ENCODE measurements at regions not wholly inside any gene's neighbourhood (a gene's known extent, or its start where the extent isn't known, plus 50 kb on each side); places are given as distances from the start of the nearest gene placed in this dataset.

GRCh38 chr13:87138866-87139265 lies 532.3 kb upstream of the SLITRK5 start:
- intact Hi-C loops (cut with DNase I) = no loop called here
- DNase-seq (no peak), ATAC-seq (no peak)
- no peaks in the 10 kb centered on the region for H3K27me3 ChIP-seq
- no peak overlapping the region for H3K4me3 ChIP-seq
- H3K9me3 ChIP-seq = no peaks in the 10 kb centered on the region
- H3K27ac ChIP-seq = no peak overlapping the region
- H3K4me1 ChIP-seq = no peaks in the 10 kb centered on the region
- TF ChIP-seq, protein P1, sequence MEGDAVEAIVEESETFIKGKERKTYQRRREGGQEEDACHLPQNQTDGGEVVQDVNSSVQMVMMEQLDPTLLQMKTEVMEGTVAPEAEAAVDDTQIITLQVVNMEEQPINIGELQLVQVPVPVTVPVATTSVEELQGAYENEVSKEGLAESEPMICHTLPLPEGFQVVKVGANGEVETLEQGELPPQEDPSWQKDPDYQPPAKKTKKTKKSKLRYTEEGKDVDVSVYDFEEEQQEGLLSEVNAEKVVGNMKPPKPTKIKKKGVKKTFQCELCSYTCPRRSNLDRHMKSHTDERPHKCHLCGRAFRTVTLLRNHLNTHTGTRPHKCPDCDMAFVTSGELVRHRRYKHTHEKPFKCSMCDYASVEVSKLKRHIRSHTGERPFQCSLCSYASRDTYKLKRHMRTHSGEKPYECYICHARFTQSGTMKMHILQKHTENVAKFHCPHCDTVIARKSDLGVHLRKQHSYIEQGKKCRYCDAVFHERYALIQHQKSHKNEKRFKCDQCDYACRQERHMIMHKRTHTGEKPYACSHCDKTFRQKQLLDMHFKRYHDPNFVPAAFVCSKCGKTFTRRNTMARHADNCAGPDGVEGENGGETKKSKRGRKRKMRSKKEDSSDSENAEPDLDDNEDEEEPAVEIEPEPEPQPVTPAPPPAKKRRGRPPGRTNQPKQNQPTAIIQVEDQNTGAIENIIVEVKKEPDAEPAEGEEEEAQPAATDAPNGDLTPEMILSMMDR (IDR thresholded peaks at IDR 0.05) = no peak
- WGBS, 2 donors = 94 to 95% methylated on average over 3 of the region's 3 CpGs
- H3K36me3 ChIP-seq = no peaks in the 10 kb centered on the region

DNA sequence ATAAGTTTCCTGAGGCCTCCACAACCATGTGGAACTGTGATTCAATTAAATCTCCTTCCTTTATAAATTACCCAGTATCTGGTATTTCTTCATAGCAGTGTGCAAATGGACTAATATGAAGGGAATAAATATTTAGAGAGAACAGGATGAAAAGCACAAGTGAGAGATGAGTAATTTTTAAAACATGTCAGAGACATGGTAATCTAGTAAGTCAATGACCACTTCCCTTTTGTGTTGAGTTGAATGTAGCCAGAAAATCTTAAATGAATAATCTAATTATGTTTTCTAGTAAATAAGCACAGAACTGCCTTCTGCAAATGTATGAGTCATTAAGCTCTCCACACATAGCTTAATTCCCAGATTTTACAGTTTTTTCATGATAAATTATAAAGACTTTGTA lies 524.1 kb upstream of the SLITRK5 start:
- no peak for ATAC-seq
- H3K27ac ChIP-seq = no peak overlapping the region
- no peaks in the 10 kb centered on the region for H3K4me1 ChIP-seq
- no peaks in the 10 kb centered on the region for H3K9me3 ChIP-seq
- DNase-seq = no peak
- TF ChIP-seq, protein P1 (IDR thresholded peaks at IDR 0.05) = no peak
- intact Hi-C loops (cut with DNase I) = no loop called here
- no peaks in the 10 kb centered on the region for H3K36me3 ChIP-seq
- H3K4me3 ChIP-seq = no peak overlapping the region
- no peaks in the 10 kb centered on the region for H3K27me3 ChIP-seq

- no peaks in the 10 kb centered on the region for H3K36me3 ChIP-seq
- no peaks in the 10 kb centered on the region for H3K27me3 ChIP-seq
- 84 to 85% methylated on average over 3 of the region's 3 CpGs for WGBS, 2 donors
- H3K4me3 ChIP-seq = no peak overlapping the region
- DNase-seq = no peak
- ATAC-seq = no peak
- H3K27ac ChIP-seq = no peak overlapping the region
- TF ChIP-seq, protein P1 (IDR thresholded peaks at IDR 0.05) = no peak
- intact Hi-C loops (cut with DNase I) = no loop called here
- H3K4me1 ChIP-seq = no peaks in the 10 kb centered on the region
- peaks cover 0 to 13% (median 0%) of the 10 kb centered on the region in 11 donors for H3K9me3 ChIP-seq
These were observed 517.8 kb upstream of the SLITRK5 start for GRCh38 chr13:87153371-87153770.

DNA sequence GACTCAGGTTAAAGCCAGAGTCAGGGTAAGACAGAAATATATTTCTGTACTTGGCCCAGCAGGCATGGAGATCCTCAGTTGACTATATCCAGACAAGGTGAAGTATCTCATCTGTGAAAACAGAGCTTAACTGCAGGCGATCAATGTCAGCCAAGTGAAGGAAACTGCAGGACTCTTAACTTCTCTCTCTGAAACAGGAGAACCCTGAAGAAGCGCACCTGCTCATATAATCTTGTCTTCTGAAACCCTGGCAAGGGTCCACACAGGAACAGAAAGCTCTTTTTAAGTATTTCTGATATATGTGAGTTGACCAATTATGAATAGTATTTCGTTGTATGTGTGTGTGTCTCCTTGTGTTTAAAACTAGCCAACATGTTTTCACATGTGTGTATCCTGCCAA lies 504.8 kb upstream of the SLITRK5 start:
- no peak overlapping the region for H3K4me3 ChIP-seq
- 79 to 82% methylated on average over 3 of the region's 3 CpGs for WGBS, 2 donors
- no peaks in the 10 kb centered on the region for H3K27me3 ChIP-seq
- no peaks in the 10 kb centered on the region for H3K36me3 ChIP-seq
- DNase-seq (no peak), ATAC-seq (no peak)
- intact Hi-C loops (cut with DNase I) = no loop called here
- H3K27ac ChIP-seq = no peak overlapping the region
- H3K4me1 ChIP-seq = no peaks in the 10 kb centered on the region
- TF ChIP-seq, protein P1 (IDR thresholded peaks at IDR 0.05) = no peak
- peaks cover 0 to 41% (median 4%) of the 10 kb centered on the region in 11 donors for H3K9me3 ChIP-seq

DNA sequence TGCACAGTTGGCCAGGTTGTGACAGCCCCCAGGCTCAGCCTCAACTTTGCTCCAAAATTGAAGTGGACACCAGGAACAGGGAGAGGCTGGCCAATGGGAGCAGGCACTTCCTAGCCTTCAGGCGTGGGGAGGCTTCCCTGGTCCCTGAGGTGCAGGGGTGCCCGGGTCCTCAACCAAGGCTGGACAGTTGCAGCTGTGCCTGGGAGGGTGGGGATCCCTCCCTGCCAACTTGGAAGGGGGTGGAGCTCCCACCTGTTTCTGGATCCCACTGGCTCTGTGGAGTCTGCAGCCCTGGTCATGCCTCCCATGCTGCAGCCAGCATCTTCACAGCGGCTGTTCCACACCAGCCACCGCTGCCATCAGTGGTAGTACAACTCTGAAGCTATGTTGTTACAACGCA lies 502.8 kb upstream of the SLITRK5 start:
- ATAC-seq = no peak
- Histone ChIP-seq H3K4me3 (no peak overlapping the region), H3K27me3 (no peaks in the 10 kb centered on the region), H3K36me3 (no peaks in the 10 kb centered on the region), H3K27ac (no peak overlapping the region), H3K9me3 (peaks cover 0 to 20% (median 0%) of the 10 kb centered on the region in 11 donors), H3K4me1 (no peaks in the 10 kb centered on the region)
- 93 to 96% methylated on average over 5 of the region's 5 CpGs for WGBS, 2 donors
- intact Hi-C loops (cut with DNase I) = no loop called here
- no peak for DNase-seq
- TF ChIP-seq, protein P1 (IDR thresholded peaks at IDR 0.05) = no peak
